ENCODE measurements at regions not wholly inside any gene's neighbourhood (a gene's known extent, or its start where the extent isn't known, plus 50 kb on each side); places are given as distances from the start of the nearest gene placed in this dataset.
"Not testable (repeated sequence)": the region's sequence is repeated elsewhere in the genome, so short reads cannot be mapped to it uniquely, and the experiment has no call there.

- DNase-seq (ENCODE audit: low read depth) = no peak
- H3K4me3 ChIP-seq (ENCODE audit: low read depth, low read length) = no peak overlapping the region
- TF ChIP-seq CTCF (IDR thresholded peaks at IDR 0.05; ENCODE audit: insufficient read depth, low read depth, low read length, missing control alignments) = no peak
Observed at GRCh38 chr3:90062016-90062415, 954.6 kb downstream of the EPHA3 start.

- DNase-seq (ENCODE audit: low read depth) = no peak
- H3K4me3 ChIP-seq (ENCODE audit: low read depth, low read length) = no peak overlapping the region
- TF ChIP-seq CTCF (IDR thresholded peaks at IDR 0.05; ENCODE audit: insufficient read depth, low read depth, low read length, missing control alignments) = no peak
Observed at GRCh38 chr3:90062631-90063200, 955.3 kb downstream of the EPHA3 start.

GRCh38 chr3:90068783-90069182 is 961.4 kb downstream of the EPHA3 start:
- no peak overlapping the region for H3K4me3 ChIP-seq (ENCODE audit: low read depth, low read length)
- no peak for TF ChIP-seq CTCF (IDR thresholded peaks at IDR 0.05; ENCODE audit: insufficient read depth, low read depth, low read length, missing control alignments)
- DNase-seq (ENCODE audit: low read depth) = no peak

- TF ChIP-seq CTCF (IDR thresholded peaks at IDR 0.05; ENCODE audit: insufficient read depth, low read depth, low read length, missing control alignments) = no peak
- no peak for DNase-seq (ENCODE audit: low read depth)
- H3K4me3 ChIP-seq (ENCODE audit: low read depth, low read length) = no peak overlapping the region
Observed at GRCh38 chr3:90069748-90070147, 962.3 kb downstream of the EPHA3 start.

- H3K4me3 ChIP-seq (ENCODE audit: low read depth, low read length) = no peak overlapping the region
- no peak for DNase-seq (ENCODE audit: low read depth)
- TF ChIP-seq CTCF (IDR thresholded peaks at IDR 0.05; ENCODE audit: insufficient read depth, low read depth, low read length, missing control alignments) = no peak
Observed at GRCh38 chr3:90076136-90076535, 968.7 kb downstream of the EPHA3 start.

- TF ChIP-seq CTCF (IDR thresholded peaks at IDR 0.05; ENCODE audit: insufficient read depth, low read depth, low read length, missing control alignments) = no peak
Observed at GRCh38 chr3:90080988-90081387, 973.6 kb downstream of the EPHA3 start.

GRCh38 chr3:90086297-90086696 is 978.9 kb downstream of the EPHA3 start:
- not testable (repeated sequence) for DNase-seq (ENCODE audit: low read depth); H3K4me3 ChIP-seq (ENCODE audit: low read depth, low read length)

More at GRCh38 chr3:90080988-90081387, 973.6 kb downstream of the EPHA3 start:
- DNase-seq (ENCODE audit: low read depth) = no peak
- H3K4me3 ChIP-seq (ENCODE audit: low read depth, low read length) = no peak overlapping the region
